ENCODE measurements at regions not wholly inside any gene's neighbourhood (a gene's known extent, or its start where the extent isn't known, plus 50 kb on each side); places are given as distances from the start of the nearest gene placed in this dataset.

DNA sequence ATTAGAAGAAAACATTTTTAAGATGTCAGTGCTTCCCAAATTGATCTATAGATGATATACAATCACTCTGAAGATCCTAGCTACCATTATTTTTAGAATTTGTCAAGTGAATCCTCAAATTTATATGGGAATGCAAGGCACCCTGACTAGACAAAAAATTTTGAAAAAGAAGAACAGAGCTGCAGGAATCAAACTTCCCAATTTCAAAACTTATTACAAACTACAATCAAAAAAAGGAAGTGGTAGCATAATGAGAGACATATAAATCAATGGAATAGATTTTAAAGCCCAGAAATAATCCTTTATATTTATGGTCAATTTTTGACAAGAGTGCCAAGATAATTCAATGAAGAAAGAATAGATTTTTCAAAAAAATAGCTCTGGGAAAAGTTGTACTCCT is 198.3 kb upstream of the KCNJ16 start:
- peaks cover 0 to 14% (median 0%) of the 10 kb centered on the region in 3 donors for H3K4me1 ChIP-seq
- no peak overlapping the region for H3K4me3 ChIP-seq
- intact Hi-C loops (cut with DNase I), result no loop called here
- TF ChIP-seq POLR2A (IDR thresholded peaks at IDR 0.05), result no peak
- TF ChIP-seq, protein P1, sequence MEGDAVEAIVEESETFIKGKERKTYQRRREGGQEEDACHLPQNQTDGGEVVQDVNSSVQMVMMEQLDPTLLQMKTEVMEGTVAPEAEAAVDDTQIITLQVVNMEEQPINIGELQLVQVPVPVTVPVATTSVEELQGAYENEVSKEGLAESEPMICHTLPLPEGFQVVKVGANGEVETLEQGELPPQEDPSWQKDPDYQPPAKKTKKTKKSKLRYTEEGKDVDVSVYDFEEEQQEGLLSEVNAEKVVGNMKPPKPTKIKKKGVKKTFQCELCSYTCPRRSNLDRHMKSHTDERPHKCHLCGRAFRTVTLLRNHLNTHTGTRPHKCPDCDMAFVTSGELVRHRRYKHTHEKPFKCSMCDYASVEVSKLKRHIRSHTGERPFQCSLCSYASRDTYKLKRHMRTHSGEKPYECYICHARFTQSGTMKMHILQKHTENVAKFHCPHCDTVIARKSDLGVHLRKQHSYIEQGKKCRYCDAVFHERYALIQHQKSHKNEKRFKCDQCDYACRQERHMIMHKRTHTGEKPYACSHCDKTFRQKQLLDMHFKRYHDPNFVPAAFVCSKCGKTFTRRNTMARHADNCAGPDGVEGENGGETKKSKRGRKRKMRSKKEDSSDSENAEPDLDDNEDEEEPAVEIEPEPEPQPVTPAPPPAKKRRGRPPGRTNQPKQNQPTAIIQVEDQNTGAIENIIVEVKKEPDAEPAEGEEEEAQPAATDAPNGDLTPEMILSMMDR (IDR thresholded peaks at IDR 0.05), result no peak
- no peak for DNase-seq
- no peaks in the 10 kb centered on the region for H3K36me3 ChIP-seq
- no peaks in the 10 kb centered on the region for H3K27me3 ChIP-seq
- no peak overlapping the region for H3K27ac ChIP-seq
- peaks cover 0 to 4% (median 0%) of the 10 kb centered on the region in 3 donors for H3K9me3 ChIP-seq

DNA sequence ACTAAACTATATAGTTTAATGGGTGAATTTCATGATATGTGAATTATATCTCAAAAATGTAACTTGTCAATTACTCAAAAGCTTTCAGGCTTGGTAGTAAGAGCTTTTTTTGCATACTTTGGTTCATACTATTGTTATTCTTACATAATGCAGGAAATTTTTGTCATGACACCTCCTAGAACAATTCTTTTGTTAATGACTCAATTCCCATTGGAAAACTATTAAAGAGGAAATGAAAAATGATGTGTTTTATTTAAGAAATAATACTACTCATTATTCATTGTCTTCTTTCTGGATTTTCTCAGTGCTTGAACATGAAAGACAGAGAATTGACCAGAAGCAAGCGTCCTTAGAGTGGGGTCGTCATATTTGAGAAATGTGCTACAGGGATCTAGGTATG is 196.4 kb upstream of the KCNJ16 start:
- DNase-seq, result no peak
- Histone ChIP-seq H3K9me3 (peaks cover 0 to 4% (median 0%) of the 10 kb centered on the region in 3 donors), H3K27ac (no peak overlapping the region), H3K27me3 (no peaks in the 10 kb centered on the region), H3K4me3 (no peak overlapping the region), H3K4me1 (peaks cover 0 to 11% (median 0%) of the 10 kb centered on the region in 3 donors), H3K36me3 (no peaks in the 10 kb centered on the region)
- no peak for TF ChIP-seq POLR2A (IDR thresholded peaks at IDR 0.05)
- TF ChIP-seq, protein P1 (IDR thresholded peaks at IDR 0.05), result no peak
- intact Hi-C loops (cut with DNase I), result no loop called here
- 84 to 96% methylated on average over 2 of the region's 2 CpGs for WGBS, 2 donors

DNA sequence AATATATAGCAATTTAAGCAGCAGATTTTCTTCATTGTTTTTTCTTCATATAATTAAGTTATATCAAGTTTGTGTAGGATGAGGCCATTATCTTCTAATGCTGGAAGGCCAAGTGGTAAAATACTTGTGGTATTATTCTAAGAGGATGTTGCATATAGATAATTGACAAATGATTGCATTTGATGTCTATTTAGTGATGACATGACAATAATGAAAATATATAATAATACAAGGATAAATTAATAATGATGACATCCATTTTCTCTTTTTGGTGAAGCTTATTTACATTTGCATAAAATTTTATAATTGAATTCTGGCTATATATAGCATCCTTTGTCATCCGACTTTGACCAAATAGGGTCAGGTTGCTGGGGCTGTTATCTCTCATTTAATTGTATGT is 195.4 kb upstream of the KCNJ16 start:
- Histone ChIP-seq H3K4me1 (peaks cover 0 to 2% (median 0%) of the 10 kb centered on the region in 3 donors), H3K4me3 (no peak overlapping the region), H3K36me3 (no peaks in the 10 kb centered on the region), H3K27me3 (no peaks in the 10 kb centered on the region), H3K9me3 (peaks cover 0 to 4% (median 0%) of the 10 kb centered on the region in 3 donors), H3K27ac (no peak overlapping the region)
- no peak for TF ChIP-seq POLR2A (IDR thresholded peaks at IDR 0.05)
- TF ChIP-seq, protein P1 (IDR thresholded peaks at IDR 0.05), result no peak
- intact Hi-C loops (cut with DNase I), result no loop called here
- WGBS, 2 donors, result 76 to 79% methylated on average over 1 of the region's 1 CpG
- DNase-seq, result no peak

DNA sequence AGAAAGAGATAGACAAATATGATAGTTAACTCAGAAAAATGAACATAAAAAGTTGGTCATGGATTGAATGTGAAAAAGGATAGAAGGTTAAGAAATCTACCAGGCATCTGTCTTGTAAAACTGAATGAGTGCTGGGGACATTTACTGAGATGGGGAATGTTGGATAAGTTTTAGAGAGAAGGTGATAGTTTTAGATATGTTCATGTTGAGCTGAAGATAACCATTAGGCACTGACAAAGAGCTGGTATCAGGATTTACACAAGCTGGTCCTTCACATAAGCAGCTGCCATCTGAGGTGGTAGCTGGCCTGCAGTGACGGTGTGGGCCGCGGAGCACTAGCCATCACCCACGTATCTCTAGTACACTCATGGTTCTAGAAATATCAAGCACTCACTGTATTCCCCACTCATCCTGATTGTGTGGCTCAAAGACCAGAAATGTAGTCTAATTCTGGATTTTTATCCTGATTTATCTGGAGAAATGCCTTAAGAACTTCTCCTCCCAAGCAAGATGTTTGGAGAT is 194.4 kb upstream of the KCNJ16 start:
- Histone ChIP-seq H3K36me3 (no peaks in the 10 kb centered on the region), H3K4me3 (no peak overlapping the region), H3K27me3 (no peaks in the 10 kb centered on the region), H3K4me1 (no peaks in the 10 kb centered on the region), H3K27ac (no peak overlapping the region), H3K9me3 (peaks cover 0 to 4% (median 0%) of the 10 kb centered on the region in 3 donors)
- no peak for DNase-seq
- TF ChIP-seq, protein P1 (IDR thresholded peaks at IDR 0.05), result no peak
- no peak for TF ChIP-seq POLR2A (IDR thresholded peaks at IDR 0.05)
- intact Hi-C loops (cut with DNase I), result no loop called here
- 90 to 97% methylated on average over 4 of the region's 4 CpGs for WGBS, 2 donors

DNA sequence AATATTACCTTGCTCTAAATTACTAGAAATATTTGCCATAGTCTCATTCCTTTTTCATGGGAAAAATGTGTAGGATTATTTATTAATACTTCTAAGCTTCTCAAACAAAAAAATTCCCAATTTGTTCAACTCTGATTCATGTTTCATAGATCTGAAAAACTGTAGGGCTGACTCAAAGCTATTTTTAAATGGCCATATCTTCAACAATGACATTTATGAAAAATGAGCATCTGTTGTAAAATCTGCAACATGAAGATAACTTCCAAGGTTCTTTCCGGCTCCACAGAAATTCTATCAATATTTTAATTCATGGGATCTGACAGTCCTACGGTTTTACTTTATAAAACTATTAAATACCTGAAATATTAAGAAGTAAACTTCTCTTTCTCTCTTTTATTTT is 192.7 kb upstream of the KCNJ16 start:
- peaks cover 0 to 4% (median 0%) of the 10 kb centered on the region in 3 donors for H3K9me3 ChIP-seq
- no peak overlapping the region for H3K27ac ChIP-seq
- H3K27me3 ChIP-seq, result no peaks in the 10 kb centered on the region
- intact Hi-C loops (cut with DNase I), result no loop called here
- H3K4me3 ChIP-seq, result no peak overlapping the region
- DNase-seq, result no peak
- no peaks in the 10 kb centered on the region for H3K36me3 ChIP-seq
- WGBS, 2 donors, result 81 to 86% methylated on average over 2 of the region's 2 CpGs
- no peaks in the 10 kb centered on the region for H3K4me1 ChIP-seq
- no peak for TF ChIP-seq POLR2A (IDR thresholded peaks at IDR 0.05)
- TF ChIP-seq, protein P1 (IDR thresholded peaks at IDR 0.05), result no peak

All from esophagus squamous epithelium (tissue), 5 donors.